PFSK-1 (cell line): ENCODE measurements at regions not wholly inside any gene's neighbourhood (a gene's known extent, or its start where the extent isn't known, plus 50 kb on each side); places are given as distances from the start of the nearest gene placed in this dataset.

Experiments used
- FOXP2 ChIP-seq: optimal IDR thresholded peaks from 2 replicates; pipeline ENCODE3; 2011; ENCODE audit warnings: borderline replicate concordance, control low read depth, inconsistent platforms; ENCODE audit not compliant: insufficient read depth; ENCODE audit errors: extremely low read length, extremely low read depth
- POLR2AphosphoS5 ChIP-seq: IDR thresholded peaks from 2 replicates; pipeline ENCODE4 v1.6.1; 2012; ENCODE audit warnings: low read depth, mild to moderate bottlenecking, control low read depth, low read length, moderate library complexity
- REST ChIP-seq, 2 experiments: IDR thresholded peaks; 2 replicates each; pipeline versions ENCODE4 v1.6.1 to v1.8.0; 2011 to 2012; ENCODE audit warnings: low read depth in 2 of 2, low read length in 2 of 2, control low read depth in 1 of 2, inconsistent platforms in 1 of 2, mild to moderate bottlenecking in 1 of 2, moderate library complexity in 1 of 2; ENCODE audit not compliant: insufficient read depth in 1 of 2
- SIN3A ChIP-seq: IDR thresholded peaks from 2 replicates; pipeline ENCODE4 v1.6.1; 2012; ENCODE audit warnings: mild to moderate bottlenecking, low read length, moderate library complexity, borderline replicate concordance; ENCODE audit not compliant: insufficient read depth
- TAF1 ChIP-seq: IDR thresholded peaks from 2 replicates; pipeline ENCODE4 v1.6.1; 2012; ENCODE audit warnings: low read length, control low read depth, borderline replicate concordance; ENCODE audit not compliant: insufficient read depth

GRCh38 chr6:140846503-140847261 lies 1286.0 kb upstream of the GJE1 start:
- TF ChIP-seq REST (IDR thresholded peaks at IDR 0.05; ENCODE audit: insufficient read depth in 1 of 2, low read depth in 2 of 2, low read length in 2 of 2), result no peak
- TF ChIP-seq POLR2AphosphoS5, result no peak
- no peak for TF ChIP-seq FOXP2
- no peak for TF ChIP-seq SIN3A
- TF ChIP-seq TAF1, result no peak

GRCh38 chr6:140845701-140846100 lies 1287.0 kb upstream of the GJE1 start:
- TF ChIP-seq TAF1, result no peak
- TF ChIP-seq SIN3A, result no peak
- TF ChIP-seq POLR2AphosphoS5, result no peak
- TF ChIP-seq FOXP2, result no peak
- no peak for TF ChIP-seq REST (IDR thresholded peaks at IDR 0.05; ENCODE audit: insufficient read depth in 1 of 2, low read depth in 2 of 2, low read length in 2 of 2)

- TF ChIP-seq TAF1 (no peak), FOXP2 (no peak), SIN3A (no peak), POLR2AphosphoS5 (no peak), REST (IDR thresholded peaks at IDR 0.05; ENCODE audit: insufficient read depth in 1 of 2, low read depth in 2 of 2, low read length in 2 of 2) (no peak)
Measured at GRCh38 chr6:140844167-140844566, 1288.6 kb upstream of the GJE1 start.

- TF ChIP-seq POLR2AphosphoS5, result no peak
- no peak for TF ChIP-seq TAF1
- TF ChIP-seq SIN3A, result no peak
- TF ChIP-seq REST (IDR thresholded peaks at IDR 0.05; ENCODE audit: insufficient read depth in 1 of 2, low read depth in 2 of 2, low read length in 2 of 2), result no peak
- no peak for TF ChIP-seq FOXP2
Measured at GRCh38 chr6:140833408-140833807, 1299.3 kb upstream of the GJE1 start.

GRCh38 chr6:140830666-140831065 lies 1302.1 kb upstream of the GJE1 start:
- TF ChIP-seq POLR2AphosphoS5 (no peak), TAF1 (no peak), SIN3A (no peak), REST (IDR thresholded peaks at IDR 0.05; ENCODE audit: insufficient read depth in 1 of 2, low read depth in 2 of 2, low read length in 2 of 2) (no peak), FOXP2 (no peak)
